Heart right ventricle (tissue), 16 donors: ENCODE measurements at regions not wholly inside any gene's neighbourhood (a gene's known extent, or its start where the extent isn't known, plus 50 kb on each side); places are given as distances from the start of the nearest gene placed in this dataset.

Source experiments
- ATAC-seq, 8 donors: fragments of 200-7000 bp; cut with Tn5 transposase; one replicate each; pipeline ENCODE4 v1.9.1; 2020; ENCODE audit warnings: mild to moderate bottlenecking in 8 of 8, moderate library complexity in 8 of 8, moderate number of reproducible peaks in 1 of 8
- DNase-seq, 2 donors: peaks; one replicate each; pipeline ENCODE4 v3.0.0-alpha.2; 2020
- H3K27ac ChIP-seq, 10 donors: fragments of 200-600 bp; sonication (generic) in 2 of 10; one replicate each; pipeline versions ENCODE4 v1.5.0 to v1.8.0; 2020 to 2022; ENCODE audit warnings: mild to moderate bottlenecking in 3 of 10
- H3K27me3 ChIP-seq, 7 donors: fragments of 200-600 bp; one replicate each; pipeline ENCODE4 v1.8.0; 2021 to 2022; ENCODE audit warnings: mild to moderate bottlenecking in 2 of 7
- H3K36me3 ChIP-seq, 9 donors: fragments of 200-600 bp; sonication (generic) in 1 of 9; one replicate each; pipeline versions ENCODE4 v1.5.0 to v1.8.0; 2020 to 2022; ENCODE audit warnings: mild to moderate bottlenecking in 2 of 9
- H3K4me1 ChIP-seq, 9 donors: fragments of 200-600 bp; sonication (generic) in 1 of 9; one replicate each; pipeline versions ENCODE4 v1.5.0 to v1.8.0; 2020 to 2022; ENCODE audit warnings: mild to moderate bottlenecking in 4 of 9
- H3K4me3 ChIP-seq, 10 donors: fragments of 200-600 bp; sonication (generic) in 2 of 10; one replicate each; pipeline versions ENCODE4 v1.5.0 to v1.8.0; 2020 to 2022; ENCODE audit warnings: mild to moderate bottlenecking in 7 of 10, moderate library complexity in 2 of 10
- H3K9me3 ChIP-seq, 11 donors: fragments of 200-600 bp in 10 of 11; sonication (generic) in 2 of 11; one replicate each; pipeline versions ENCODE4 v1.5.0 to v1.8.0; 2013 to 2022; ENCODE audit warnings: mild to moderate bottlenecking in 2 of 11, control low read depth in 1 of 11, moderate library complexity in 1 of 11
- WGBS, 2 donors: extraction: QIAGEN DNeasy Blood & Tissue Kit; methylation state at CpG; one replicate each; pipeline ENCODE4 v1.1.7; 2013; ENCODE audit warnings: inconsistent platforms in 1 of 2; 5-methylcytosine and 5-hydroxymethylcytosine counted together
- intact Hi-C, 10 donors: fragments of 100-400 bp; cut with DNase I; formaldehyde crosslinking; loops; one replicate each; pipeline versions ENCODE4 v1.11.1 to v1.14.2; 2022
- TF ChIP-seq, protein P1 (sequence below), 9 donors: fragments of 200-600 bp; sonication (generic) in 2 of 9; IDR thresholded peaks; one replicate each; pipeline versions ENCODE4 v1.5.0 to v1.8.0; 2021 to 2022; ENCODE audit warnings: antibody characterized with exemption in 9 of 9, mild to moderate bottlenecking in 5 of 9, moderate library complexity in 1 of 9
- donor health status: Arrhythmogenic right ventricular cardiomyopathy.
- donor health status: ischemic (EF 13 %, LVEDD 7.1; RV severe dilation, severe dysfunction).
- donor health status: healthy with polysubstance abuse.
- donor health status: DM: no; HTN: yes; CAD: no.
- donor health status: DM: no; HTN: no; CAD: no.
- donor health status: ischemic (EF 25% LVEDD 6.9; RV normal size, moderate dysfunction).
- donor health status: ischemic (EF 25% LVEDD 5.7; RV mildly dilated, moderate dysfunction).
- donor health status: healthy.
- donor health status: DM: yes; HTN: yes; CAD: no.
- donor health status: Ischemic cardiomyopathy.
- donor health status: ischemic (EF 35%, LVEDD 5.7; RV mildly dilated, moderate dysfunction).
- donor health status: nonischemic (EF 11% LVEDD 7.7; RV severe dilation, severe dysfunction).
- donor health status: DM: yes; HTN: yes; CAD: no.
- donor health status: PGD.
- donor health status: ischemic (EF 29% LVEDD 5.4; RV normal size, mild dysfunction).
- donor health status: nonischemic (EF 23%, LVEDD 6.1; RV moderate dilation, normal function).

DNA sequence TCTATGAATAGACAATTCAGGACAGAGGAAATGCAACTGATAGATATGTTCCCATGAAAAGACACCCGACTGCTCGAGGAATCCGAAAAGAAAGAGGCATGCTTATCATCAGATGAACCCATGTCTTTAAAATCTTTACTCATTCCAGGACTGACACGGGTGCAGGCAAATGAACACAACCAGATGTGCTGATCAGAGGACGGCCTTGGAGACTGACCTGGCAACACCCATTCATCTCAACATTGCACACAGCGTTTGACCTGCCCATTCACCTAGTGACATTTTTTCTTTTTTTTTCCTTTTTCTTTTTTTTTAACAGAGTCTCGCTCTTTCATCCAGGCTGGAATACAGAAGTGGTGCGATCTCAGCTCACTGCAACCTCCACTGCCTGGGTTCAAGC is 377.5 kb downstream of the EIPR1 start:
- H3K27me3 ChIP-seq: peaks cover 0 to 20% (median 4%) of the 10 kb centered on the region in 7 donors
- 65 to 73% methylated on average over 8 of the region's 8 CpGs for WGBS, 2 donors
- intact Hi-C loops: loop anchor here in 7 of 10 donors (2.0 to 10.0 kb wide), 4 partner anchors 302 to 307 kb away; no protein-coding TSS in a partner anchor

DNA sequence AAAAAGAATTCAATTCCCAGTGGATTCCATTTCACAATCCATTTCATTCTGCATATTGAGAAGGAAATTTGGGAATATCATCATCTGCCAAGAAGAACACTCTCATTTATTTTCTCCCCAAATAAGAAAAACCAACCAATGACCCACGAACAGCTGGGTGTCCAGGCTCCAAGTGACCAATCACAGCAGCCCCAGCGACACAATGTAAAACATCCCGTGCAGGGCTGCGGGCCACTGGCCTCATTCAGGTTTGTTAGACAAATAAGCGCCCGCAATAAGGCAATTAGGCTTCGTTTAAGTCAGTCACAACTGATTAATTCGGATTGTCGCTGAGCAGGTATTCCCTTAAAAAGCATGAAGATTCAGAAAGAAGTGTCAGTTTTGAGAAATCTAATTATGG is 378.6 kb downstream of the EIPR1 start:
- no peak overlapping the region for H3K4me3 ChIP-seq
- peaks cover 0 to 20% (median 4%) of the 10 kb centered on the region in 7 donors for H3K27me3 ChIP-seq
- TF ChIP-seq, protein P1, sequence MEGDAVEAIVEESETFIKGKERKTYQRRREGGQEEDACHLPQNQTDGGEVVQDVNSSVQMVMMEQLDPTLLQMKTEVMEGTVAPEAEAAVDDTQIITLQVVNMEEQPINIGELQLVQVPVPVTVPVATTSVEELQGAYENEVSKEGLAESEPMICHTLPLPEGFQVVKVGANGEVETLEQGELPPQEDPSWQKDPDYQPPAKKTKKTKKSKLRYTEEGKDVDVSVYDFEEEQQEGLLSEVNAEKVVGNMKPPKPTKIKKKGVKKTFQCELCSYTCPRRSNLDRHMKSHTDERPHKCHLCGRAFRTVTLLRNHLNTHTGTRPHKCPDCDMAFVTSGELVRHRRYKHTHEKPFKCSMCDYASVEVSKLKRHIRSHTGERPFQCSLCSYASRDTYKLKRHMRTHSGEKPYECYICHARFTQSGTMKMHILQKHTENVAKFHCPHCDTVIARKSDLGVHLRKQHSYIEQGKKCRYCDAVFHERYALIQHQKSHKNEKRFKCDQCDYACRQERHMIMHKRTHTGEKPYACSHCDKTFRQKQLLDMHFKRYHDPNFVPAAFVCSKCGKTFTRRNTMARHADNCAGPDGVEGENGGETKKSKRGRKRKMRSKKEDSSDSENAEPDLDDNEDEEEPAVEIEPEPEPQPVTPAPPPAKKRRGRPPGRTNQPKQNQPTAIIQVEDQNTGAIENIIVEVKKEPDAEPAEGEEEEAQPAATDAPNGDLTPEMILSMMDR (IDR thresholded peaks at IDR 0.05): no peak
- no peaks in the 10 kb centered on the region for H3K9me3 ChIP-seq
- no peak for DNase-seq
- ATAC-seq: no peak
- 77 to 83% methylated on average over 9 of the region's 9 CpGs for WGBS, 2 donors
- no peak overlapping the region for H3K27ac ChIP-seq
- intact Hi-C loops: no loop called here
- no peaks in the 10 kb centered on the region for H3K36me3 ChIP-seq
- H3K4me1 ChIP-seq: no peaks in the 10 kb centered on the region

More for the DNA sequence above, 377.5 kb downstream of the EIPR1 start:
- Histone ChIP-seq H3K4me1 (no peaks in the 10 kb centered on the region), H3K9me3 (no peaks in the 10 kb centered on the region), H3K36me3 (no peaks in the 10 kb centered on the region), H3K27ac (no peak overlapping the region), H3K4me3 (no peak overlapping the region)
- DNase-seq (no peak), ATAC-seq (no peak)
- TF ChIP-seq, protein P1 (IDR thresholded peaks at IDR 0.05): no peak

DNA sequence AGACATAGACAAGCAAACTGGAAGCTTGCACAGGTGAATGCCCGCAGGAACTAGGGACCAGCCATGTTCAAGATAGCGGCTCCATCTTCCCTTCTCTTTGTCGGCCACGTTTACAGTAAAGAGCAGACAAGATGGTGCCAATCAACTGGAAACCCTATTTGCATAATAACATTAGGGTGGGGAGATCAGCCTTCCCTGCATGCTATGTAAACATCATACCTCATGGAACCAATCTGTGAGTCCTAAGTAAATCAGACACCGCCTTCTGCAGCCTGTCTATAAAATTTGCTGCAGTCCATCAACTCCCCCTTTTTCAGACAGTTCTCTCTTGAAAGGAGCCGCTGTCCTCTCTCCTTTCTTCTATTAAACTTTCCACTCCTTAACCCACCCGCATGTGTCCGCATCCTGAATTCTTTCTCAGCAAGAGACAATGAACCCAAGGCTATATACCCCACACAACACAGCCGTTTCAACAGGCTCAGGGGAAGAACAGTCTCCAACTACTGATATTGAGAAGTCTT is 384.4 kb downstream of the EIPR1 start:
- 86 to 89% methylated on average over 9 of the region's 9 CpGs for WGBS, 2 donors
- Histone ChIP-seq H3K36me3 (no peaks in the 10 kb centered on the region), H3K27me3 (peaks cover 0 to 8% (median 0%) of the 10 kb centered on the region in 7 donors), H3K27ac (no peak overlapping the region), H3K9me3 (peaks cover 0 to 16% (median 0%) of the 10 kb centered on the region in 11 donors), H3K4me3 (no peak overlapping the region), H3K4me1 (no peaks in the 10 kb centered on the region)
- ATAC-seq (no peak), DNase-seq (no peak)
- intact Hi-C loops: no loop called here
- TF ChIP-seq, protein P1 (IDR thresholded peaks at IDR 0.05): no peak

DNA sequence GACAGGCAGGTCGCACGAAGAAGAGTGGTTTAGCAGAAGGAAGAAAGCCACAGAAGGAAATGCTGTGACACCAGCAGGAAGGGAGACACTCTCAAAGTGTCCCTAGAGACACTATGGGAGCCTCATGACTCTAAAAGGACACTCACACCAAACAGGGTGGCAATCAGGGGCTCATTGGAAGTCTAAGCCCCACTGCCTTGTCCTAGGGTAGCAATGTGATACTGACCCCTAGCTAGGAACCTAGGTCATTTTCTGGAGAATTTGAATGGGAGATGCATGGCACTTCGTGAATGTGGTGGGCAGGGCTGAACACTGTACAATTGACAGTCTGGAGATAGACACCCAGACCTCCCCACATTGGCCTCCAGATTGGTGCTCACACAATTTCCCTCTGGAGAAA is 385.0 kb downstream of the EIPR1 start:
- WGBS, 2 donors: 36 to 45% methylated on average over 3 of the region's 3 CpGs

More for the DNA sequence above, 385.0 kb downstream of the EIPR1 start:
- TF ChIP-seq, protein P1 (IDR thresholded peaks at IDR 0.05): no peak
- DNase-seq (no peak), ATAC-seq (no peak)
- H3K4me3 ChIP-seq: no peak overlapping the region
- intact Hi-C loops: no loop called here
- H3K36me3 ChIP-seq: no peaks in the 10 kb centered on the region
- peaks cover 0 to 10% (median 0%) of the 10 kb centered on the region in 7 donors for H3K27me3 ChIP-seq
- peaks cover 0 to 22% (median 0%) of the 10 kb centered on the region in 11 donors for H3K9me3 ChIP-seq
- H3K4me1 ChIP-seq: no peaks in the 10 kb centered on the region
- H3K27ac ChIP-seq: no peak overlapping the region
